T47D (cell line): ENCODE measurements at regions not wholly inside any gene's neighbourhood (a gene's known extent, or its start where the extent isn't known, plus 50 kb on each side); places are given as distances from the start of the nearest gene placed in this dataset.

ENCODE experiments used
- DNase-seq, 2 experiments: peaks; one replicate each; pipeline versions ENCODE4 v3.0.0 to v3.0.0-alpha.2; 2011 to 2012; ENCODE audit warnings: low read depth in 1 of 2, low spot score in 1 of 2
- JUND ChIP-seq: IDR thresholded peaks from 2 replicates; pipeline ENCODE4 v1.6.1; 2012; ENCODE audit warnings: low read depth
- in situ Hi-C: cut with HindIII; loops from 2 replicates; pipeline ENCODE4 v1.10.0; 2016; ENCODE audit warnings: low sequenced_read_pairs, low pct_unique_long_range_greater_than_20kb

GRCh38 chr5:96610747-96611146 lies 51.4 kb upstream of the CAST start:
- TF ChIP-seq JUND, result no peak
- in situ Hi-C loops, result no loop called here
- DNase-seq, result no peak

DNA sequence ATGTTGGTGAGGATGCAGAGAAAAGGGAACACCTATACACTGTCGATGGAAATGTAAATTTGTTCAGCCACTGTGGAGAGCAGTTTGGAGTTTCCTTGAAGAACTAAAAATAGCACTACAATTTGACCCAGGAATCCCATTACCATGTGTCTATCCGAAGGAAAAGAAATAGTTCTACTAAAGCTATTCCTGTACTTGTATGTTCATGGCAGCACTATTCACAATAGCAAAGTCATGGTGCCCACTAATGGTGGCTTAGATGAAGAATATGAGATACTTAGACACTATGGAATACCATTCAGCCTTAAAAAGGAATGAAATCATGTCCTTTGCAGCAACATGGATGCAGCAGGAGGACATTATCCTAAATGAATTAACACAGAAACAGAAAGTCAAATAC lies 50.2 kb upstream of the CAST start:
- in situ Hi-C loops, result no loop called here
- TF ChIP-seq JUND, result no peak
- no peak for DNase-seq
